ENCODE measurements at regions not wholly inside any gene's neighbourhood (a gene's known extent, or its start where the extent isn't known, plus 50 kb on each side); places are given as distances from the start of the nearest gene placed in this dataset.

DNA sequence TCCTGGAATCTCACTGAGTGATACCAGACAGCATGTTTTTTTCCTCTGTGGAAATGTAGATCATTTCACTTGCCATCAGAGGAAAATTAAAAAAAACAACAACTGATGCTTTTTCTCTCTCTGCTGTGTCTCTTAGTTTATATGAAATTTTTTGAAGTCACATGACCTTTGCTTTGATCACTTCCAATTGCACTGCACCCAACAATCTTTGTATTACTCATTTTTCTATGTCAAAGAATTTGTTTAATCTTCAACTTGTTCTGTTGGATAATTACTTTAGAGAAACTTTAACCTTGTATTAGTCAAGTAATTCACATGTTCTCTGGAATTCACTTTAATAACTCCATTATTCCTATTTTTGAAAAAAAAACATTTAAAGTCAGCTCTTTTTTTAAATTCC, 1452.7 kb upstream of the CDH8 start:
- intact Hi-C loops (cut with DNase I; ENCODE audit: low total_unique reads) (no loop called here), in situ Hi-C loops (cut with MboI; ENCODE audit: low pct_ligation_motif_present in 1 of 4, low pct_unique_long_range_greater_than_20kb in 1 of 4, low sequenced_read_pairs in 3 of 4) (no loop called here)
- Histone ChIP-seq H3K27ac (no peak overlapping the region), H3K36me3 (no peaks in the 10 kb centered on the region), H3K4me3 (no peak overlapping the region), H3K9me3 (no peaks in the 10 kb centered on the region), H3K27me3 (no peaks in the 10 kb centered on the region), H3K4me1 (no peaks in the 10 kb centered on the region)
- DNase-seq: no peak
- no peak for TF ChIP-seq EP300 (IDR thresholded peaks at IDR 0.05; ENCODE audit: low read depth)
- TF ChIP-seq POLR2A (IDR thresholded peaks at IDR 0.05): no peak
- TF ChIP-seq POLR2AphosphoS5 (IDR thresholded peaks at IDR 0.05): no peak
- TF ChIP-seq, protein P1, sequence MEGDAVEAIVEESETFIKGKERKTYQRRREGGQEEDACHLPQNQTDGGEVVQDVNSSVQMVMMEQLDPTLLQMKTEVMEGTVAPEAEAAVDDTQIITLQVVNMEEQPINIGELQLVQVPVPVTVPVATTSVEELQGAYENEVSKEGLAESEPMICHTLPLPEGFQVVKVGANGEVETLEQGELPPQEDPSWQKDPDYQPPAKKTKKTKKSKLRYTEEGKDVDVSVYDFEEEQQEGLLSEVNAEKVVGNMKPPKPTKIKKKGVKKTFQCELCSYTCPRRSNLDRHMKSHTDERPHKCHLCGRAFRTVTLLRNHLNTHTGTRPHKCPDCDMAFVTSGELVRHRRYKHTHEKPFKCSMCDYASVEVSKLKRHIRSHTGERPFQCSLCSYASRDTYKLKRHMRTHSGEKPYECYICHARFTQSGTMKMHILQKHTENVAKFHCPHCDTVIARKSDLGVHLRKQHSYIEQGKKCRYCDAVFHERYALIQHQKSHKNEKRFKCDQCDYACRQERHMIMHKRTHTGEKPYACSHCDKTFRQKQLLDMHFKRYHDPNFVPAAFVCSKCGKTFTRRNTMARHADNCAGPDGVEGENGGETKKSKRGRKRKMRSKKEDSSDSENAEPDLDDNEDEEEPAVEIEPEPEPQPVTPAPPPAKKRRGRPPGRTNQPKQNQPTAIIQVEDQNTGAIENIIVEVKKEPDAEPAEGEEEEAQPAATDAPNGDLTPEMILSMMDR (IDR thresholded peaks at IDR 0.05): no peak

- Histone ChIP-seq H3K9me3 (no peaks in the 10 kb centered on the region), H3K27me3 (no peaks in the 10 kb centered on the region), H3K4me3 (no peak overlapping the region), H3K36me3 (no peaks in the 10 kb centered on the region), H3K27ac (no peak overlapping the region), H3K4me1 (no peaks in the 10 kb centered on the region)
- TF ChIP-seq EP300 (IDR thresholded peaks at IDR 0.05; ENCODE audit: low read depth) (no peak), POLR2AphosphoS5 (IDR thresholded peaks at IDR 0.05) (no peak), POLR2A (IDR thresholded peaks at IDR 0.05) (no peak)
- TF ChIP-seq, protein P1 (IDR thresholded peaks at IDR 0.05): no peak
- intact Hi-C loops (cut with DNase I; ENCODE audit: low total_unique reads) (no loop called here), in situ Hi-C loops (cut with MboI; ENCODE audit: low pct_ligation_motif_present in 1 of 4, low pct_unique_long_range_greater_than_20kb in 1 of 4, low sequenced_read_pairs in 3 of 4) (no loop called here)
- no peak for DNase-seq
Measured at GRCh38 chr16:63481060-63481459, 1444.8 kb upstream of the CDH8 start.

DNA sequence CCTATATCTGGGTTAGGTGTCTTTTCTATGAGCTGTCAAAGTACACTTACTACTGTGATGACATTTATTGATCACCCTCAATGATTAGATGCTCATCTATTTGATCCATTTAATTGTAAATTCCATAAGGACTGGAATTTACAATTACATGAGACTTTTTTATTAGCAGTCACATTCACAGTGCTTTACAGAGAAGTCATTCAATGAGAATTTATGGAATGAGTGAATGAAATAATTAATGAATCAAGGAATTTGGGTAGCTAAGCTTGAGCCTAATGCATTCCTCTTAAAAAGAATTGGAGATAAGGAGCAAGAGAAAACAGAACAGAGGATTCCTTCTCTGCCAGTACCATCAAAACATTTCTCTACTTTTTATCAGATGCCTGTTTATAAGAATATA, 1437.5 kb upstream of the CDH8 start:
- in situ Hi-C loops (cut with MboI; ENCODE audit: low pct_ligation_motif_present in 1 of 4, low pct_unique_long_range_greater_than_20kb in 1 of 4, low sequenced_read_pairs in 3 of 4) (no loop called here), intact Hi-C loops (cut with DNase I; ENCODE audit: low total_unique reads) (no loop called here)
- TF ChIP-seq, protein P1 (IDR thresholded peaks at IDR 0.05): no peak
- TF ChIP-seq POLR2A (IDR thresholded peaks at IDR 0.05): no peak
- TF ChIP-seq POLR2AphosphoS5 (IDR thresholded peaks at IDR 0.05): no peak
- no peak for TF ChIP-seq EP300 (IDR thresholded peaks at IDR 0.05; ENCODE audit: low read depth)
- Histone ChIP-seq H3K27ac (no peak overlapping the region), H3K4me3 (no peak overlapping the region), H3K27me3 (no peaks in the 10 kb centered on the region), H3K9me3 (no peaks in the 10 kb centered on the region), H3K4me1 (no peaks in the 10 kb centered on the region), H3K36me3 (no peaks in the 10 kb centered on the region)
- no peak for DNase-seq

DNA sequence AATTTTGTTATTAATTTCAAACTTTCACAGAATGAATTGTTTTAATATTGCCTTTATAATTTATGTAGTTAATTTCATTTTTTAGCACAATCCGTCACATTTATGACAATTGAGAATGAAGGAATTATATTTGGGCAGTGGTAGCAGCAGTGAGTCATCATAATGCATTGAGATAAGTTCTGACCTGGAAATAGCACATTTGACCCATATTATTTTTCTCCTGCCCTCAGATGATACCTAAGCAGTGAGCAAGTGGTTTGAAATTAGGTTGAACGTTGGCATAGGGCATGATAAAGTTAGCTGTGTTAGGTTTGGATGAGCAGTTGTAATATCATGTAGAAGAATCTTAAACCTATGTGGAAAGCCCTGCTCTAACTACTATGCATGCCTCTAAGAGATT, 1431.3 kb upstream of the CDH8 start:
- DNase-seq: no peak
- TF ChIP-seq POLR2AphosphoS5 (IDR thresholded peaks at IDR 0.05): no peak
- TF ChIP-seq, protein P1 (IDR thresholded peaks at IDR 0.05): no peak
- no peak for TF ChIP-seq POLR2A (IDR thresholded peaks at IDR 0.05)
- no peak for TF ChIP-seq EP300 (IDR thresholded peaks at IDR 0.05; ENCODE audit: low read depth)
- Histone ChIP-seq H3K9me3 (no peaks in the 10 kb centered on the region), H3K27me3 (no peaks in the 10 kb centered on the region), H3K4me3 (no peak overlapping the region), H3K27ac (no peak overlapping the region), H3K36me3 (no peaks in the 10 kb centered on the region), H3K4me1 (no peaks in the 10 kb centered on the region)
- intact Hi-C loops (cut with DNase I; ENCODE audit: low total_unique reads): no loop called here
- in situ Hi-C loops (cut with MboI; ENCODE audit: low pct_ligation_motif_present in 1 of 4, low pct_unique_long_range_greater_than_20kb in 1 of 4, low sequenced_read_pairs in 3 of 4): no loop called here
- 62 to 80% methylated on average over 1 to 2 of the region's 2 CpGs for WGBS, 2 donors (ENCODE audit: low coverage in 1 of 2)

Data from transverse colon (tissue), 4 donors.